ENCODE measurements at regions not wholly inside any gene's neighbourhood (a gene's known extent, or its start where the extent isn't known, plus 50 kb on each side); places are given as distances from the start of the nearest gene placed in this dataset.

- FAIRE-seq (no peak), DNase-seq (ENCODE audit: extremely low read depth in 1 of 4, low spot score in 3 of 4) (no peak), ATAC-seq (no peak)
- TF ChIP-seq NCOA2 (IDR thresholded peaks at IDR 0.05; ENCODE audit: partially characterized antibody in 2 of 2) (no peak), ZNF639 (CRISPR knock-in tag; conservative IDR thresholded peaks at IDR 0.05 in 1 of 2, IDR thresholded peaks at IDR 0.05 in 1 of 2) (no peak), CHCHD3 (CRISPR knock-in tag; IDR thresholded peaks at IDR 0.05) (no peak), MAFF (IDR thresholded peaks at IDR 0.05; ENCODE audit: low read length) (no peak), ZNF280A (IDR thresholded peaks at IDR 0.05; ENCODE audit: low read depth, partially characterized antibody) (no peak), ZC3H4 (CRISPR knock-in tag; IDR thresholded peaks at IDR 0.05; ENCODE audit: borderline replicate concordance) (no peak)
- Histone ChIP-seq H3K9ac (ENCODE audit: insufficient read depth in 1 of 2, low read depth in 2 of 2, low read length in 2 of 2) (no peak overlapping the region), H3K4me3 (no peak overlapping the region), H4K20me1 (replicated peaks; ENCODE audit: control insufficient read depth, insufficient read depth, low read length) (no peaks in the 10 kb centered on the region), H3K79me2 (ENCODE audit: control insufficient read depth, insufficient read depth, low read length) (no peaks in the 10 kb centered on the region), H3K27me3 (ENCODE audit: control insufficient read depth in 2 of 2, insufficient read depth in 2 of 2, low read length in 2 of 2) (no peaks in the 10 kb centered on the region), H2AFZ (ENCODE audit: low read depth, low read length) (no peak overlapping the region), H3K4me1 (replicated peaks in 1 of 2; ENCODE audit: control insufficient read depth in 2 of 2, insufficient read depth in 2 of 2, low read length in 2 of 2) (no peaks in the 10 kb centered on the region), H3K9me3 (replicated peaks; ENCODE audit: control insufficient read depth, insufficient read depth, low read depth, low read length) (no peaks in the 10 kb centered on the region), H3K9me1 (ENCODE audit: control insufficient read depth, insufficient read depth, low read length) (no peaks in the 10 kb centered on the region), H3K4me2 (ENCODE audit: insufficient read depth, low read length) (no peak overlapping the region), H3K27ac (ENCODE audit: extremely low read depth, low read depth, low read length) (no peak overlapping the region), H3K36me3 (ENCODE audit: control insufficient read depth, insufficient read depth, low read length) (no peaks in the 10 kb centered on the region)
- in situ Hi-C loops (cut with MboI) (no loop called here), intact Hi-C loops (cut with micrococcal nuclease) (no loop called here)
- ChIA-PET CTCF (ENCODE audit: low intra/inter-chr PET ratio) (no interaction called here), POLR2A (interaction anchor here (0.8 kb wide), 1 partner anchor 11 kb away, joined by 3 read pairs; no protein-coding TSS in a partner anchor)
- WGBS (ENCODE audit: insufficient coverage, low coverage, missing lambda C conversion rate) = 0% methylated on average over 2 of the region's 2 CpGs
- no TSS peak for BruUV-seq (replicated peaks)
These were observed 83.2 kb upstream of the EOMES start for GRCh38 chr3:27805282-27805681.

Data from K562 (cell line).